GM12878 (cell line): ENCODE measurements at regions not wholly inside any gene's neighbourhood (a gene's known extent, or its start where the extent isn't known, plus 50 kb on each side); places are given as distances from the start of the nearest gene placed in this dataset.

Experiments
- CEBPB ChIP-seq, 2 experiments: fragments of 150-350 bp in 1 of 2; IDR thresholded peaks; 2 replicates each; pipeline ENCODE4 v1.6.1; 2012 to 2014; ENCODE audit warnings: low read depth in 2 of 2, low read length in 2 of 2, borderline replicate concordance in 1 of 2, inconsistent platforms in 1 of 2
- NR2C1 ChIP-seq: fragments of 450-650 bp; IDR thresholded peaks from 2 replicates; pipeline ENCODE4 v1.6.1; 2017; ENCODE audit warnings: antibody characterized with exemption, mild to moderate bottlenecking, moderate library complexity
- NR2C2 ChIP-seq: IDR thresholded peaks from 2 replicates; pipeline ENCODE4 v1.6.1; 2011; ENCODE audit warnings: borderline replicate concordance, low read depth; ENCODE audit not compliant: control insufficient read depth, insufficient read length
- PAX5 ChIP-seq: IDR thresholded peaks from 2 replicates; pipeline ENCODE4 v1.6.1; 2011; ENCODE audit warnings: low read depth, low read length, borderline replicate concordance
- SP1 ChIP-seq: IDR thresholded peaks from one replicate; pipeline ENCODE4 v1.6.1; 2011; ENCODE audit warnings: low read depth, low read length
- ZZZ3 ChIP-seq: IDR thresholded peaks from 2 replicates; pipeline ENCODE4 v1.6.1; 2011; ENCODE audit warnings: low read depth; ENCODE audit not compliant: control insufficient read depth, insufficient read length

GRCh38 chr6:112634376-112634775 is 287.2 kb downstream of the RFPL4B start:
- no peak for TF ChIP-seq NR2C1
- TF ChIP-seq SP1, result no peak
- no peak for TF ChIP-seq CEBPB (IDR thresholded peaks at IDR 0.05; ENCODE audit: borderline replicate concordance in 1 of 2, low read depth in 2 of 2, low read length in 2 of 2)
- TF ChIP-seq PAX5, result no peak
- no peak for TF ChIP-seq NR2C2
- no peak for TF ChIP-seq ZZZ3
